NCI-H774 (cell line): ENCODE measurements at regions not wholly inside any gene's neighbourhood (a gene's known extent, or its start where the extent isn't known, plus 50 kb on each side); places are given as distances from the start of the nearest gene placed in this dataset.

Experiments
- DNase-seq: peaks from one replicate; lab custom pipeline; 2025; lab: John Stamatoyannopoulos, UW

- DNase-seq, result no peak
Observed at GRCh38 chr3:182078316-182078715, 366.6 kb downstream of the SOX2 start.

- no peak for DNase-seq
Observed at GRCh38 chr3:182078929-182079328, 367.2 kb downstream of the SOX2 start.

- DNase-seq, result no peak
Observed at GRCh38 chr3:182081096-182081495, 369.4 kb downstream of the SOX2 start.

DNA sequence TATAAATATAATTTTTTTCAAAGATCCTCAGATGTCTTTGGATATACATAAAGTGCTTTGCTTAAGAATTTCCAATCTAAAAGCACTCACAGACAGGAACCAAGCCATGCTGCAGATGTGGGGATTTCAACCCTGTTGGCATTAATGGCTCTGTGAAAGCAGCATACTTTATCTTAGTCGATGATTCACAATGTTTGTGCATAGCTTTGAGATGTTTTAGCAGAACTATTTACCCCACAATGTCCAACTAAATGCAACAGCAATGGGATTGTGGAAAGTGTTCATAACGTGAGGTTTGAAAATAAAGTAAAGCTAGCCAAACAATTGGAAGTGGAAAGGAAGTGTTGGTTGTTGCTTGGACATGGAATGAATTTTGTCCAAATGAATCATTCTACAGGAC lies 371.4 kb downstream of the SOX2 start:
- no peak for DNase-seq

- peak; percentile 64 for DNase-seq
Observed at GRCh38 chr3:182092662-182093262, 381.0 kb downstream of the SOX2 start.

DNA sequence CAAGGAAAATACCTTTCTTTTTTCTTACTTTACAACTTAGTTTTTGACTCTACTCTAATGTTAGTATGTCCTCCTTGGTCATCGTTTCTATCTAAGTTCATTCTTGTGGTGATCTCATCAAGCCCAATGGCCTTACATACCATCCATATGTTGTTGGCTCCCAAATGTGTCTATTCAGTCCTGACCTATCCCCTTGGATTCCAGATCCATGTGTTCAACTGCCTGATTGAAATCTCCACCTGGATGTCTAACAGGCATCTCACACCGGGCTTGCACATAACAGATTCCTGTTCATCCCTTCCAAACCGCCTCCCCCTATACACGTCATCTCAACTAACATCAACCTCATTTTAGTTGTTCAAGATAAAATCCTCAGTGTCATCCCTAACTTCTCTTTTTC lies 382.6 kb downstream of the SOX2 start:
- no peak for DNase-seq

GRCh38 chr3:182104881-182105280 lies 393.2 kb downstream of the SOX2 start:
- no peak for DNase-seq

- DNase-seq, result no peak
Observed at GRCh38 chr3:182105875-182106274, 394.1 kb downstream of the SOX2 start.

GRCh38 chr3:182108371-182108770 lies 396.6 kb downstream of the SOX2 start:
- DNase-seq, result no peak

- DNase-seq, result no peak
Observed at GRCh38 chr3:182111967-182112366, 400.2 kb downstream of the SOX2 start.

- no peak for DNase-seq
Observed at GRCh38 chr3:182115328-182116015, 403.7 kb downstream of the SOX2 start.

GRCh38 chr3:182116386-182116785 lies 404.7 kb downstream of the SOX2 start:
- no peak for DNase-seq

GRCh38 chr3:182117131-182117530 lies 405.4 kb downstream of the SOX2 start:
- no peak for DNase-seq

- no peak for DNase-seq
Observed at GRCh38 chr3:182117583-182117982, 405.9 kb downstream of the SOX2 start.

DNA sequence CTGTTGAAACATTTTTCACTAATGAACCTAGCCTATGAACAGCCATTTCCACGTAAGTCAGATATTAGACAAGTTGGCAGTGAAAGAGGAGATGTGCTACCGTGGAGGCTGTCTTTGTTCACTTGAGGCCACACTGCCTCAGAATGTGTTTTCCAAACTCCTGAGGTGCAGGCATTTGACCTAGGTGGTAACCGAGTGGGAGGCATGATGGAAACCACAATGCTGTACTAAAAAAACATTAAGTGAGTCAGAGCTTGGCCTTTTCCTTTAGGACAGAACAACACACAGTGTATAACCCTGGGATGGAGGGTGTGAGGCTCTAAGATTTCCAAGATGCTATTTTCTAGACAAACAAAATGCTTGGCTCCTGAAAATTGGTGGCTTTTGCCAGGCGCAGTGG lies 406.3 kb downstream of the SOX2 start:
- DNase-seq, result no peak

GRCh38 chr3:182121401-182121800 lies 409.7 kb downstream of the SOX2 start:
- DNase-seq, result no peak

- DNase-seq, result no peak
Observed at GRCh38 chr3:182122779-182123178, 411.1 kb downstream of the SOX2 start.

DNA sequence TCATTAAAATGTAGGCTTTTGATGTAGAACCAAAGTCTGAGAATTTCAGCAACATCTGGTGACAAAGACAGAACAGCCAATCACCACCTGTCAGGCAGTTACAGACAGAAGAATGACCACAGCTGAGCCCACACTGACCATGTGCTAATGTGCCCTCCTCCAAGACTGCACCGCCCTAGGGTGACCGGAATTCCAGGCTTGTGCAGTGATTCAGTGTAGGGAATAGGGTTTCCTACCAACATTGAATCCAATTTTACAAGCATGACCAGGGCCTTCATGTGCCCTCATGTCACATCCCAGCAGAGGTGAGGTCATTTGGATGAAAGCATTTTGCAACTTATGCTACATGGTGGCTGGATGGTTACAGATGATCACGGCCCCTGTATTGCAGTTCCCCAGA lies 412.5 kb downstream of the SOX2 start:
- no peak for DNase-seq

GRCh38 chr3:182124716-182125115 lies 413.0 kb downstream of the SOX2 start:
- DNase-seq, result no peak

DNA sequence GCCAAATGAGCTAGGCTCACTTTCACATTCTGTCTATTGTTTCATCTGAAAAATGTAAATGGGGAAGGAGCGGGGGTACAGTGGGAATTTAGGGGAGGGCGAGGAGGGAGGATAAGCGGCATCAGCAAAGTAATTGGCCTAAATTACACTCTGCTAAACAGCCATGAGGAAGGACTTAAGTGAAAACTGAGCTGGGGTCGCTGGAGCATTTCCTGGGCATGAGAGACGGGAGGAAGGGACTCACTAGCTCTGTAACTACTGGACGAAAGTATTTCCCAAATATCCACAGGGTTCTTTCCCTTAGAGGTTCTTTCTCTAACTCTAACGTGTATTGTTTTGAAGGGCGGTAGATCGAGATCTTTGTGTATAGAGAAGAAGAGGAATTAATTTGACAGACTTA lies 418.0 kb downstream of the SOX2 start:
- DNase-seq, result no peak

DNA sequence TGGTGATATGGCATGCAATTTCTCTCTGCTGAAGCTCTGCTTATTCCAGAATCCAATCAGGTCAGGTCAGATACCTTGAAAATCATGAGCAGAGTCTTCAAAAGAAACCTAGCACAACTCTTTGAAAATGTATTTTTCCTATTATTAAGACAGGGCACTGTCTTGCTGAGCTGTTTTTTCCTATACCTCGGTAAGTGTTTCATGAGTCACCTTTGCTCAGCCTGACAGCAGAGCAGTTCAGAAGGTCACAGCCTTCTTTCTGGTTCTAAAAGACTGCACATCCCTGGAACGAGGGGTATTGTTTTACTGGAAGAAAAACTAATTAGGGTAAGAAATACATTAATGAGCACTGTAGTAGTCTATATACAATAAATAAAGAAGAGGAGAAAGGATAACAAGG lies 422.0 kb downstream of the SOX2 start:
- DNase-seq, result no peak

- DNase-seq, result no peak
Observed at GRCh38 chr3:182135056-182135455, 423.3 kb downstream of the SOX2 start.

DNA sequence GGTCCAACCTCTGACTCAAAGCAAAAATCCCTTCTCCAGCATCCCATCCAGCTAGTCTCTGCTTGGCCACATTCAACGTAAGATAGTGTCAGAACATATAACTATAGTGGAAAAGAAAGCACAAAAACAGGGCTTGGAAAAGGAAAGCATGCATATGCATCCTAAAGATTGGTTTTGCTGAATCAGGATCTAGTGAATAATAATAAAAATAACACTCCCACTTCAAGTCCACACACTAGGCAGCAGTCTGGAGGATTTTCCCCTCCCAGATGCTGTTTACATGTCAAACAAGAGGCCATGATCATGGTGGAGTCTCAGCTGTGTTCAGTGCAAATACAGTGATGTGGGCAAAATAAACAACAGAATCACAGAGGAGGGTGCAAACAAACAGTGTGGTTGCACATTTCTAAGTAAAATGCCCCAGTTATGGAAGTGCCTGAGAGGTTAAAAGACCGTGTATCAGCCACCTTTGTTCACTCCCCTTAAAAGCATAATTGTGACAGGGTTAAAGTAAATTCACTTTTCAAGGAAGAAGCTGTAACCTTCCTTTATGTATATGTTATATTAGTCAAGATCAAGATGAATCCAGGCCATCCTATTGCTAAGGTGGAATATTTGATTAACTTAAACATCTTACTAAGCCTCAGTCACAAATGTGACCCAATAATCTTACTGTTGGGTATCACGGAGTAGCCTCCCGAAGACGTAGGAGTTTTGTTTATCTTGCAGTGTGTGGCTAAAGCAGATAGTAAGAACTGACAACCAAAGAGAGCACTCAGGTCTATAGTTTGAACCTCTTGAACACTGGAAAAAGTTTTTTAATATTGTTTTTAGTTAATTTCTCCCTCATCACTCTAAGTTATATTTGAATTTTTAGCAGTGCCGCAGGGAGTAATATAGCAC lies 424.5 kb downstream of the SOX2 start:
- peak; percentile 88 for DNase-seq
